RWPE2 (cell line): ENCODE measurements at regions not wholly inside any gene's neighbourhood (a gene's known extent, or its start where the extent isn't known, plus 50 kb on each side); places are given as distances from the start of the nearest gene placed in this dataset.
A peak's percentile ranks its signal among the peaks of the same experiment; 100 is the strongest.

Experiments
- ATAC-seq: fragments of 200-7000 bp; cut with Tn5 transposase; 3 replicates; pipeline ENCODE4 v1.9.1; 2021; ENCODE audit warnings: low read depth
- DNase-seq: peaks from one replicate; pipeline ENCODE4 v3.0.0-alpha.2; 2020; ENCODE audit warnings: low spot score
- H3K27ac ChIP-seq: fragments of 450-650 bp; 2 replicates; pipeline ENCODE4 v1.5.1; 2017; ENCODE audit warnings: mild to moderate bottlenecking; ENCODE audit not compliant: poor library complexity, severe bottlenecking
- H3K27me3 ChIP-seq: fragments of 250-450 bp; sonication (Bioruptor Pico); 2 replicates; pipeline ENCODE4 v1.5.1; 2021; ENCODE audit warnings: mild to moderate bottlenecking, moderate library complexity; ENCODE audit not compliant: insufficient read depth, poor library complexity, severe bottlenecking
- H3K36me3 ChIP-seq: fragments of 250-450 bp; sonication (Bioruptor Pico); 2 replicates; pipeline ENCODE4 v1.5.1; 2020; ENCODE audit warnings: low read depth, mild to moderate bottlenecking, moderate library complexity
- H3K4me1 ChIP-seq: fragments of 250-450 bp; sonication (Bioruptor Pico); 2 replicates; pipeline ENCODE4 v1.5.1; 2021; ENCODE audit warnings: mild to moderate bottlenecking, moderate library complexity; ENCODE audit not compliant: insufficient read depth, poor library complexity, severe bottlenecking
- H3K4me3 ChIP-seq: fragments of 250-450 bp; sonication (Bioruptor Pico); 2 replicates; pipeline ENCODE4 v1.5.1; 2021; ENCODE audit warnings: mild to moderate bottlenecking, moderate library complexity; ENCODE audit not compliant: severe bottlenecking
- H3K9me3 ChIP-seq: fragments of 250-450 bp; sonication (Bioruptor Pico); 2 replicates; pipeline ENCODE4 v1.5.1; 2021; ENCODE audit warnings: mild to moderate bottlenecking, moderate library complexity; ENCODE audit not compliant: severe bottlenecking
- CTCF ChIP-seq: fragments of 450-650 bp; IDR thresholded peaks from one replicate; pipeline ENCODE4 v1.5.1; 2017; ENCODE audit warnings: mild to moderate bottlenecking, moderate library complexity; ENCODE audit not compliant: poor library complexity, severe bottlenecking

DNA sequence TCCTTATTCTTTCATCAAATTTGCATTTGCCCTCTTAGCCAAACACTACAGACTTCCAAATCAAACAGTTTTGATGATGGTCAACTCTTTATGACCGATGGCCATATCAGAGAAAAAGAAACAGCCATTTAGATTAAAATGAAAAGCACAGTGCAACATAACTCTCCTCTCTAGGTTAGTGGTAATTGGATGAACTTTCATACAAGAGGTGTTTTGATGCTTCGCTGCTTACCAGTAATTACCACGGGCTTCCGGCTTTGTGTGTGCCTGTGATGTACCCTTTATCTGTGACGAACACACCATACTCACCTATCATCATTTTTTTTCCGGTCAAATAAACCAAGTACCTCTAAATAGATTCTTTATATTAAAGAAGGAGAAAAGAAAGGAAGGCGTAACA is 181.8 kb downstream of the FOXA2 start:
- H3K27me3 ChIP-seq, result no peaks in the 10 kb centered on the region
- TF ChIP-seq CTCF, result no peak
- no peak overlapping the region for H3K27ac ChIP-seq
- no peaks in the 10 kb centered on the region for H3K9me3 ChIP-seq
- ATAC-seq, result no peak
- no peak overlapping the region for H3K4me3 ChIP-seq
- H3K36me3 ChIP-seq, result no peaks in the 10 kb centered on the region
- peaks cover 13% of the 10 kb centered on the region for H3K4me1 ChIP-seq
- no peak for DNase-seq

DNA sequence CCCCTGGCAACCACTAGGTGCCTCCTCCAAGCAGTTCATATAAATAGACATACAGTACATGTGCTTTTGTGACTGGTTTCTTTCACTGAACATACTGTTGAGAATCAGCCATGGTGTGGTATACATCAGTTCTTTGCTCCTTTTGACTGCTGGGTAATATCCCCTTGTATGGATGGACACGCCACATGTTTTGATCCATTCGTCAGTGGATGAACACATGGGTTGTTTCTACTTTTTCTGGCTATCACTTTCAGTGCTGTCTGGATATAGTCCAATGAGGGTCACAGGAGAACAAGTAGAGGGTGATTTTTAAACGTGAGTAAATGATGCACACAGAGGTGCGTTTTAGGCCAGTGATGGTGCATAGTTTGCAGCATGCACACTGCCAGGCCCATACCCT is 183.9 kb downstream of the FOXA2 start:
- no peaks in the 10 kb centered on the region for H3K27me3 ChIP-seq
- H3K9me3 ChIP-seq, result no peaks in the 10 kb centered on the region
- no peak overlapping the region for H3K27ac ChIP-seq
- no peak for DNase-seq
- H3K36me3 ChIP-seq, result no peaks in the 10 kb centered on the region
- TF ChIP-seq CTCF, result no peak
- no peak for ATAC-seq
- no peak overlapping the region for H3K4me3 ChIP-seq
- peaks cover 13% of the 10 kb centered on the region for H3K4me1 ChIP-seq

- Histone ChIP-seq H3K4me1 (peaks cover 19% of the 10 kb centered on the region), H3K9me3 (peaks cover 2% of the 10 kb centered on the region), H3K27me3 (no peaks in the 10 kb centered on the region), H3K27ac (no peak overlapping the region), H3K4me3 (no peak overlapping the region), H3K36me3 (no peaks in the 10 kb centered on the region)
- ATAC-seq (no peak), DNase-seq (no peak)
- TF ChIP-seq CTCF, result no peak
These were observed 189.8 kb downstream of the FOXA2 start for GRCh38 chr20:22394583-22394982.

GRCh38 chr20:22390543-22390903 is 193.8 kb downstream of the FOXA2 start:
- Histone ChIP-seq H3K27me3 (no peaks in the 10 kb centered on the region), H3K36me3 (no peaks in the 10 kb centered on the region), H3K4me1 (peaks cover 41% of the 10 kb centered on the region), H3K9me3 (peaks cover 2% of the 10 kb centered on the region), H3K4me3 (no peak overlapping the region), H3K27ac (peak overlapping the region; percentile 92)
- TF ChIP-seq CTCF, result no peak
- DNase-seq (no peak), ATAC-seq (no peak)

- no peaks in the 10 kb centered on the region for H3K27me3 ChIP-seq
- peak; percentile 94 for DNase-seq
- peak overlapping the region; percentile 92 for H3K27ac ChIP-seq
- peaks cover 41% of the 10 kb centered on the region for H3K4me1 ChIP-seq
- H3K36me3 ChIP-seq, result no peaks in the 10 kb centered on the region
- TF ChIP-seq CTCF, result no peak
- H3K9me3 ChIP-seq, result peaks cover 2% of the 10 kb centered on the region
- no peak overlapping the region for H3K4me3 ChIP-seq
- peak; percentile 92 for ATAC-seq
These were observed 194.4 kb downstream of the FOXA2 start for GRCh38 chr20:22389836-22390542.
